GM19324 (cell line): ENCODE measurements at regions not wholly inside any gene's neighbourhood (a gene's known extent, or its start where the extent isn't known, plus 50 kb on each side); places are given as distances from the start of the nearest gene placed in this dataset.

ENCODE experiments used
- ATAC-seq: cut with Tn5 transposase; IDR thresholded peaks from one replicate; pipeline ENCODE4 v1.9.1; 2021; ENCODE audit warnings: mild to moderate bottlenecking, moderate library complexity; ENCODE audit not compliant: unreplicated experiment, low FRiP score

DNA sequence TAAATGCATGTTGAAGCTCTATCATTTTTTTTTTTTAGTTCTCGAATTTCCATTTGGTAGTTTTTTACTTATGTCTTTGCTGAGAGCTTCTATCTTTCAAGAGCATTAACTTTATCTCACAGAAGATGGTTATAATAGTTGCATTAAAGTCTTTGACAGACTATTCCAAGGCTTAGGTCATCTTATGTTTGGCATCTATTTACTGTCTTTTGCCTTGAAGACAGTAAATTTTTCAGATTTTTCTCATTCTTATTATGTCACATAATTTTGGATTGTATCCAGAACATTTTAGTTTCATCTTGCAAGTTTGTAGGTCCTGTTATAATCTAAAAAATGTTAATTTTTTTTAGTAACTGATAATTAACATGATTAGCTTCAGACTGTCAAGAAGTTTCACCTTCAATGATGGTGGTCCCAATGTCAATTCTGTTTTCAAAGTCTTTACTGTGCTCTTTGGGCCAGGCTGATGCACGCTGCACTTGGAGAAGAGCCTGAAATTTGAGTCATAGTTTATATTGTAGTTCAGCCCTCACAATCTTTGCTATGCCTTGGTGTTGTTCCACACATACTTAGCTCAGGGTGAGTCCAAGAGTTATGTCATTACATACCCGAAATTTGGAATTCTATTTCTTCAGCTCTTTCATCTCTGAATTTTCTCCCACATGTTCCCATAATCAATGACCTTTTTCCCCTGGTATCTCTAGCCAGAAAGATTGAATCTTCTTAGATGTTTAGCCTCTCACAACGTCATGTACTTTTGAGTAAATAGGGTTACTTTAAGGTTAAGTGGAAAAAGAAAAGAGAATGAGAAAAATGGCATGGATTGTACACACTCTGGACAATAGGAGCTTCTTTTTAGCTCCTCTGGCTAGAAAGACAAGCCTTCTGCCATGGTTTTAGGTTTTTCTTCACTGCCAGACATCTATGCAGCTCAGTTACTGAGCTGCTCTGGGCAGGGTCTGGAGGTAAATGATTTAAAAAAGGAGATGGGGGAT is 110.3 kb upstream of the BTBD3 start:
- ATAC-seq: no peak

DNA sequence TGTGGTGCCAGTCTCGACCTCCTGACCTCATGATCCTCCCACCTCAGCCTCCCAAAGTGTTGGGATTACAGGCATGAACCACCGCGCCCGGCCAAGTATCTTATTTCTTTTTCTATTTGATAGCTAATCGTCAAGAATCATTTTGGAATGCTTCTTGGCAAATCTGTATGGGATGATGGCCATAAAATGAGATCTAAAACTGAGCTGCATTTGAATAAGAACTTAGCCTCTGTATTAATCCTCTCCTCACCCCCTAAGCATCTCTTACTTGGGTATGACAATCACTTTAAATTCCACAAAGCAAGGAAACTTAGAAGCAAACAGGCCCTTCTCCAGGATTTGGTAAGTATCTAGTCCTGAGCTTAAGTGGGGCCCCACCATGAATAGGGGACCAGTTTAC is 108.9 kb upstream of the BTBD3 start:
- ATAC-seq: no peak

DNA sequence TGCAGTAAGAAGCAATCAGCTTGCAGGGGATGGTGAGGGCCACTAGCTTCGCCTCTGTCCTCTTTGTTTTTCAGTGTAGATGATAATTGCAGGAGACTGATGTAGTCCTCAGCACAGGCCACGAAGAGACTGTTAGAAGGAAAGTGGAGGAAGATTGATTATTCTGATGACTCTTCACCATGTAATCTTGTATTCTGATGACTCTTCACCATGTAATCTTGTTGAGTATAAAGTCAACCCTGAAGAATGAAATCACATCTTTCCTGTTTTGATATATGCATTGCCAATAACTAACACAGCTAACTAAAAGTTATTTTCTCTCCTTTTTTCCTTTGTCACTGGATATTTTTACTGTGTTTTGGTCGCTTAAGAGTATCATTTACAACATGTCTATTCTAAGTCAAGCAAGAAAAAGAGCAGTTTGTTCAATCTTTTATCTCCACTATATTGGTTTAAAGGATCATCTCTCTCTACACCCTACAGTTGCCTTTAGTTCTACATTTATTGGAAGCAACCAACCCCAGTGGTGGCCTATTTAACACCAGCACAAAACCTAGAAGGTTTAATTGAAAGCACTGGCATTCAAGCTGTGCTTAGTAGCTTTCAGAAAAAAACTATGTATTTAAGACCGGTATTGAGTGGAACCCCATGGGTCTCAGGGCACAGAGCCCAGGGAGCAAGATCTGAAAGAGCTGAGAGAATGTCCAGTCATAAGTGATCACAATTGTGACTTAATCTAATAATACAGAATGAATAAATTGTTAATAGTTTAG is 107.2 kb upstream of the BTBD3 start:
- no peak for ATAC-seq

DNA sequence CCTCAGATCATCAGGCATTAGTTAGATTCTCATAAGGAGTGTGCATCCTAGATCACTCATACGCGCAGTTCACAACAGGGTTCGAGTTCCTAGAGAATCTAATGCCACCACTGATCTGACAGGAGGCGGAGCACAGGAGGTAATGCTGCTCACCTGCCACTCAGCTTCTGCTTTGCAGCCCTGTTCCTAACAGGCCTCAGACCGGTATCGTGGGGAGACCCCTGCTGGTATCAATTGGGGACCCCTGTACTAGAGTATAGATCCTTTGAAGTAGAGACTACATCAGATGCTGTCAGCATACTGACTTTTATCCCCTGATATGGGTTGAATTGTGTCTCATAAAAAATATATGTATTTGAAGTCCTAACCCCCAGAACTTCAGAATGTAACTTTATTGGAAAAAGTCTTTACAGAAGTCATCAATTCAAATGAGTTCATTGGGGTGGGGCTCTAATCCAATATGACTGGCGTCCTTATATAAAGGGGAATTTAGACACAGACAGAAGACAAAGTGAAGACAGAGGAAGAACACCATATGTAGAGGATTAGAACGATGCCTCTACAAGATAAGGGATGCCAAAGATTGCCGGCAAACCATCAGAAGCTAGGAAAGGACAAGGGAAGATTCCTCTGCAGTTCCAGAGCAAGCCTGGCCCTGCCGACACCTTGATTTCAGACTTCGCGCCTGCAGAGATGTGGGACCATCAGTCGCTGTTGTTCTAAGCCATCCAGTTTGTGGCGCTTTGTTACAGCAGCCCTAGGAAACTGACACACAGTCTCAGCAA is 104.4 kb upstream of the BTBD3 start:
- no peak for ATAC-seq

DNA sequence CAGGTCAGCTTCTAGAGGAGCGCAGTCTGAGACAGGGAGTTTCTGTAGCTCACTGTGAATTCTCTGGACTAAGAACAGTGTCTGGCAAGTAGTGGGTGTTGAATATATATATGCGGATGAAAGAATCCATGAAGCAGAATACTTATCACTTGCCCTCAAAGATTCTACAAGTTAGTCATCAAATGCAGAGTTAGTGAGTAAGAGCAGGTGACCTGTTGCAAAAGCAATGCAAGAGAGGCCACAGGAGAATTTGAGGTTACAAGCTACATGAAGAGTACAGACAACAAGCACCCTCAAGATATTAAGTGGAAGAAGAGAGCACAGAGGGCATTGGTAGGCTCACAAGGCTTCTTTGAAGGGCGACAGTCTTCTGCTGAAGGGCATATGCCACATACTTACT is 103.4 kb upstream of the BTBD3 start:
- ATAC-seq: no peak

DNA sequence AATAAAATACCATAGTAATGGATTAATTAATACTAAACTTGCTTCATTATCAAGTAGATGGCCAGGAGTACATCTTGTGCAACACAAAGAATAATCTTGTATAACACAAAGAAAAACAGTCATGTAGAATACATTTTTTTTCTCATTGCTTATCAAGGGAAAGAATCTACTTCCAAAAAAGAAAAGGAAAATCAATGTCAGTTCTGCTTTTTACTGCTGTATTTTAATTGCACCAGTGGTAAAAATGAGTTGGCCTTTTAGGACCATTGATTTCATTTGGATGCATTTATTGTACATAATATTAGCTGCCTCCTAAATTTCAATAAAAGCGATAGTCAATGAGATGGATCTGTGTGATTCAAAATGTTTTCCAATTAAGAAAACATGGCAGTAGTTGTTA is 96.9 kb upstream of the BTBD3 start:
- ATAC-seq: no peak

DNA sequence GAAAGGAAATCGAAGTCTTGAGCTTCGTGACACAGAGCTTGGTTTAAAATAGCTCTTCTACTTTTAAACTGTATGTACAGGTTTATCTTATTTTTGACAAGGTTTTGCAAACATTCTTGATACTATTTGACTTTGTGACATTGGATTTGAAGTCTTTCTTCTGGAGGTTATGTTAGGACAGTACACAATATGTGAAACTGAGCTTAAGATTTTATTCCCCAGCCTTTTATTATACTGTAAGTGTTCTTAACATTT is 95.2 kb upstream of the BTBD3 start:
- no peak for ATAC-seq

DNA sequence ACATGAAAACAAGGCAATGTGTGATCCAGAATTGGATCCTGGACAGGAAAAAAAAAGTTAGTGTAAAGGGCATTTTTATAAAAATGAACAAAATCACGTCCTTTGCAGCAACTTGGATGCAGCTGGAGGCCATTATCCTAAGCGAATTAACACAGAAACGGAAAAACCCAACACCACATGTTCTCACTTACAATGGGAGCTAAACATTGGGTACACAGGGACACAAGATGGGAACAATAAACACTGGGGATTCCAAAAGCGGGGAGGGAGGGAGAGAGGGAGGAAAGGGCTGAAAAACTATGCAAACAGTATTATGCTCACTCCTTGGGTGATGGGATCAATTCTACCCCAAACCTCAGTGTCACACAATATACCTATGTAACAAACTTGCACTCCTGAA is 91.4 kb upstream of the BTBD3 start:
- ATAC-seq: no peak

DNA sequence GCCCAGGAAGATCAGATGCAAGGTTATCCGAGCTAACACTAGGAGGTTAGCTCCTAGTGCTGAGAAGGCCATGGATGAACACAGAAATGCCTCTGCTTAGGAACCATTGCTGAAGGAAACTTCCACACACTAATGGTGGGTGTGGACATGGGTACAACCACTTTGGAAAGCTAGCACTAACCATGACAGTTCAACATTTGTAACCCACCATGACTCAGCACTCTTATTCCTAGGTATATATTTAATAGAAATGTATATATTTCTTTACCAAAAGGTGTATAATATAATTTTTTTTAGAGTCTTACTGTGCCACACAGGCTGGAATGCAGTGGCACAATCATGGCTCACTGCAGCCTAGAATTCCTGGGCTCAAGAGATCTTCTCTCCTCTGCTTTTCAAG is 85.3 kb upstream of the BTBD3 start:
- ATAC-seq: no peak

DNA sequence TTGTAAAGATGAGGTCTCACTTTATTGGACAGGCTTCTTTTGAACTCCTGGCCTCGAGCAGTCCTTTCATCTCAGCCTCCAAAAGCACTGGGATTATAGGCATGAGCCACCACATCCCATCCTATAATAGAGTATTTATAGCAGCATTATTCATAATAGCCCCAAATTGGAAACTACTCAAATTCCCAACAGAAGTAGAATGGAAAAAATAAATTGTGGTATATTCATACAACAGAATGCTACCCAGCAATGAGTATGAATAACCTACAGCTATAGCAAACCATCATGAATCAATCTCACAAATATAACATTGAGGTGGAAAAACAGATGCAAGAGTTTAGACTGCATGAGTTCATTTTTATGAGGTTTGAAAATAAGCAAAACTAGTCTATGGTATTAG is 84.8 kb upstream of the BTBD3 start:
- no peak for ATAC-seq

DNA sequence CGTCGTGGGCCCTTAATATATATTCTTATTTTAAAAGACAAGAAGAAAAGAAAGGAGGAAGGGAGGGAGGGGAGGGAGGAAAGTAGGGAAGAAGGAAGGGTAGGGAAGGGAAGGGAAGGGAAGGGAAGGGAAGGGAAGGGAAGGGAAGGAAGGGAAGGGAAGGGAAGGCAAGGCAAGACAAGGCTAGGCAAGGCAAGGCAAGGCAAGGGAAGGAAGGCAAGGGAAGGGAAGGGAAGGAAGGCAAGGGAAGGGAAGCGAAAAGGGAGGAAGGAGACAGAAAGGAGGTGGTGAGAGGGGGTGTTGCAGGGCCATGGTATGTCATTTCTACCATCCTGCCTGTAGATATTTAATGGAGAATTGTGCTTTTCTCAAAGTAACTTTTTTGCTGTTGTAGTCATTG is 83.9 kb upstream of the BTBD3 start:
- no peak for ATAC-seq

DNA sequence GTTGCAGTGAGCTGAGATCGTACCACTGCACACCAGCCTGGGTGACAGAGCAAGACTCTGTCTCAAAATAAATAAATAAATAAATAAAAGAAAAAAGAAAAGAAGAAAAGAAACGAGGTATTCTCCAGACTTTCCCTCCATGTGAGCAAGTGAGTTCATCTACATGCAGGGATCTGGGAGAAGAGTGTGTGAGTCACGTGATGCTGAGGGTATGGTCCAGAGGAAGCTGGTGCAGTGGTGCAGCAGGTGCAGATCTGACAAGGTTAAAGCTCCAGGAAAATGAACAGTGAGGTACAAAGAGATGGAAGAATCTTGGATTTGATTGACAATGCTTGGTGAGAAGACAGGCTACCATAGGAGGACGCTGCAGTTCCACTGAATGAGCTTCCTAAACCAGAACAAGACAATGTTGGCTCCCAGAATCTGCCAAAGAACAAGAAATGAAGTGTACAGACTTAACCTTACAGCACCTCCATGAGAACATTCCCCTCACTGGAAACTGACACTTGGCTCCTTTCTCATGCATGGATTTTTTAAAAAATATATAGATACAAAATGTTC is 79.5 kb upstream of the BTBD3 start:
- no peak for ATAC-seq

DNA sequence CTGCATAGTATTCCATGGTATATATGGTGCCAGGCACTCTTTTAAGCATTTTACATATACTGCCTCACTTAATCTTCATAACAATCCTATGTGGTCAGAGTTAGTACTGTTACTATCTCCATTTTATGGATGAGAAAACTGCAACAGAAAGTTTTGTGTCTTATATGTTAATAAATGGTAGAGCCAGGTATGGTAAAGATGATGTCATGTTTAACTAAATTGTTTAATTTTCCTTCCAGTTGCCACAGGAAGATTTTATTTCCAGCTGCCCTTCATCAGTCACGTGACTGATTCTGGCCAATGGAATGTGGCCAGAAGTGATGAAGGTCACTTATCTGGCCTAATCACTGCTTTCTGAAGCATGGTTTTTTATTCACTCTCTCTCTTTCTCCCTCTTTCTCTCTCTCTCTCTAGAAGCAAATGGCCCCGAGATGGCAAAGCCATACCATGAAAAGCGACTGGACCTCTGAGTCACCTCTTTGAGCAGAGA is 75.7 kb upstream of the BTBD3 start:
- no peak for ATAC-seq

DNA sequence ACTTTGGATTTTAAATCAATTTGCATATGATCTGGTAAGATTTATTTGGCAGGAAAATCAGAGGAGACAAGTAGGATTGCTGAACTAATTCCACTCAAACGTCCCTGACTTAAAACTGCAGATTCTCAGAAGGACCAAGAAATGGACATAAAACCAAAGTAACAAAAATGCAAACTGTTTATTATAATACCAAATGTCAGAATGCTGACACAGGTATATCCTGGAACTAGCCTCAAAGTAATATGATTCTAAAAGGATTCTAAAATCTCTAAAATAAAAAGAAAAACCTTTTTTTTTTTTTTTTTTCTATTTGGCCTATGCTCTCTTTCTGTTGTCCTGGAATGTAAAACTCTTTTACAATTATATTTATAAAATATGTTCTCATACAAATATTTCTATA is 74.4 kb upstream of the BTBD3 start:
- ATAC-seq: no peak

DNA sequence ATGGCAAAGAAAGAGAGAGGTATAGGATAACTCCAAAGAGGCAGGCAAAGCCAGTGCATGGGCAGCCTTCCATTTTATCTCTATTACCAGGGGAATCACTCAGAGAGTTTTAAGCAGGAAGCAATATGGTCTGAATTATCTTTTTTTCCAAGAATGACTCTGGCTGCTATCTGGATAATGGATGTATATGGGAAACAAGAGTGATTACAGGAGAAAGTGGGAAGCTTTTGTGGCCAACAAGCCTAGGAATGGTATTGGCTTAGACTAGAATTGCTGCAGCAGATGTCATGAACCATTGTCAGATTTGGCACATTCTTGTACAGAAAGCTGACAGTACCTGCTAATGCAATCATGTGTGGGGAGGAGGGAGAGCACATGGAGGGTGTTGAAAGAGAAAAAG is 73.0 kb upstream of the BTBD3 start:
- no peak for ATAC-seq

DNA sequence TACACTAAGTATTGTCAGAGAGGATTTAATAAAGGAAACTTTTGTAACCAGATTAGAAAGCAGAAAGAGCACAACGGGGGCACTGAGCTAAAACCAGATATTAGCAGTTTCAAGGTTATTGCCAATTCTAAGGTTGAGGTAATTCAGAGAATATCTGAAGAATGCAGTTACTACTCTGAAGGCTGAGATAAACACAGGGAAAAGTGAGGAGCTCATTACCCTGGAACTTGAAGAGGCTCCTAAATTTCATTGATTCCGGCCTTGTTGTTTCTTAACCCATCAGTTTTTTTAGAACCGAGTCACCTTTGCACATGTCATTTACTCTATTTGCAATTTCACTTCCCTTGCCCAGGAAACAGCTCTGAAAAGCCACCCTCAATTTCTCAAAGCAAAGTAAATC is 72.4 kb upstream of the BTBD3 start:
- ATAC-seq: no peak

DNA sequence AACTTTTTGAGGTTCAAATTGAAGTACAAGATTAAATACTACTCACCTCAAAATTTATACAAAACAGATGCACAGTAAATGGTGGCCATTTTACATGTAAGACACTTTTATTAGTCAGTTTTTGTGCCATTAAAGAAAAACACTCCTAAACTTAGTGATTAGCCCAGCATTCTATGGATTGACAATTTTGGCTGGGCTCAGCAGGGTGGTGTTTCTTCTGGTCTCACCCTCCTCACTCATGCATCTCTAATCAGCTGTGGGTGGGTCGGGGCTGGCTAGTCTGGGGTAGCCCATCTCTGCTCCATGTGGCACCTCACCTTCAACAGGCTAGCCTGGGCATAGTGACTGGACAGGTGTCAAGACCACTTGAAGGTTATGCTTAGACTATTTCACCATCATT is 71.6 kb upstream of the BTBD3 start:
- ATAC-seq: no peak

DNA sequence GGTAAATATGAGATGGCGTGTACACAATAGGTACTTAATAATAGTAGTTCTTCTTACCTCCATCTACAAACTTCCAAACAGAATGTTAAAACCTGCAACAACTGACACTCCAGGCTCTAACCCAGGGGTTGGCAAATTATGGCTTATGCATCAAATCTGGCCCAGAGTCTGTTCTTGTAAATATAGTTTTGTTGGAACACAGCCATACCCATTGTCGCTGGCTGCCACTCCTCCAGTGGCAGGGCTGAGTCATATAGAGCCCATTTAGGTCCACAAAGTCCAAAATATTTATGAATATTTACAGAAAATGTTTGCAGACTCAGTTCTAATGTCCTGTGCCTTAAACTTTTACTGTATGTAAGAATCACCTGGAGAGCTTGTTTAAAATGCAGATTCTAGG is 69.9 kb upstream of the BTBD3 start:
- ATAC-seq: no peak

DNA sequence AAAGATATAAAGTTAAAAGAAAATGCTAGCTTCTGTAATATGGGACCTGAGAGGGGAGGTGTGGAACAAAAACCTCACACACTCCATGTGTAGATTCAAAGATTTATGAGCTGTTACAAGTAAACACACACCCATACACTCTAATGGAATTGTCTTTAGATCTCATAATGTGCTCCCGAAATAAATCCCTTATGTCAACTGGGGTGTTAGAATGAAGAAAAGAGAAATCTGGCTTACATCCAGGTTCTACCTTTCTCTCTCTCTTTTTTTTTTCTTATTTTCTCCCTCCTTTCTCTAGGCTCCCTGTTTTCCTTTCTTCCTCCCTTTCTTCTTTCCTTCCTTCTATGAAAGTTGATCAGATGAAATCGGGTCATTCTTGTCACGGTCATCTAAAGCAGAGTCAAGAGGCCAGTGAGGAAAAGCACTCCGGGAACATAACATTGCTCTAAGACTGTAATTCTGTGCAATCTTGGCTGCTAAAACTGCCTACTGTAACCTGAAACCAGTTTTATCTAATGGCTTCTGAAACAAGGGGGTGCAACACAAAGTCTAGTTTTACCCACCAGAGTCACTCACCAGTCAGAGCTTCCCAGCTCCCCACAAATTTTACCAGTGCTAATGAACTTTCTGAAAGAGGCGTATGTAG is 68.3 kb upstream of the BTBD3 start:
- no peak for ATAC-seq

DNA sequence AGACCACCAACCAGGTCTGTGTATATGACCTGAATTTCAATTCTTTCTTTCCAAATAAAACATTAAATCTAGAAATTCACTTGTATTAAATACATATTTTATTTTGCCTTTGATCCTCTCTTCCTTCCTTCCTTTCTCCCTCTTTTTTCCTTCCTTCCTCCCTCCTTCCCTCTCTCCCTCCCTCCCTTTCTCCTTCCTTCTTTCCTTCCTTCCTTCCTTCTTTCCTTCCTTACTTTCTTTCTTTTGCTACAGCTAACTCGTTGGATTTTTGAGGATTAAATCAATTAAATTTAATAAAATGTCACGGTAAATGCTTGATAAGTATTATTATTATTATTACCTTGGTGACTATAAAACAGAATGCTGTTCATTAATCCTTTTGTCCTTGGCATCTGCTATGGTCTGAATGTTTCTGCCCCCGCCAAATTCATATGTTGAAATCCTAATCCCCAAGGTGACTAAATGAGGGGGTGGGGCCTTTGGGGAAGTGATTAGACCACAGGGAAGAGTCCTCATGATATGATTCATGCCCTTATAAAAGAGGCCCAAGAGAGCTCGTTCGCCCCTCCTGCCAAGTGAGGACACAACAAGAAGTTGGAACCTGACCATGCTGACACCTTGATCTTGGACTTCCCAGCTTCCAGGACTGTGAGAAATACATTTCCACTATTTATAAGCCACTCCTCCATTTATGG is 67.6 kb upstream of the BTBD3 start:
- ATAC-seq: no peak
